Activated CD4-positive, alpha-beta memory T cell treated with anti-CD3 and anti-CD28 coated beads, Interleukin-2, amount 10 ng/mL, durations not matched to agents 7 days and 5 days (primary cell): ENCODE measurements at regions not wholly inside any gene's neighbourhood (a gene's known extent, or its start where the extent isn't known, plus 50 kb on each side); places are given as distances from the start of the nearest gene placed in this dataset.
"Not testable (repeated sequence)": the region's sequence is repeated elsewhere in the genome, so short reads cannot be mapped to it uniquely, and the experiment has no call there.

Experiments used
- CTCF ChIA-PET: fragments of 350-600 bp; sonication (Branson Sonifier 250); formaldehyde crosslinking; loops from one replicate; lab custom pipeline; 2021; ENCODE audit warnings: antibody characterized with exemption, inconsistent platforms; lab: Charles Lee
- POLR2A ChIA-PET: fragments of 350-600 bp; sonication (Branson Sonifier 250); formaldehyde crosslinking; loops from one replicate; lab custom pipeline; 2021; ENCODE audit warnings: antibody characterized with exemption; lab: Charles Lee
- DNase-seq: peaks from one replicate; pipeline ENCODE4 v3.0.0-alpha.2; 2020
- H3K27ac Mint-ChIP-seq: one replicate; pipeline ENCODE4 v1.8.0; 2021; ENCODE audit warnings: mild to moderate bottlenecking, mixed read lengths
- H3K27me3 Mint-ChIP-seq: one replicate; pipeline ENCODE4 v1.8.0; 2021; ENCODE audit warnings: mixed read lengths
- H3K36me3 Mint-ChIP-seq: one replicate; pipeline ENCODE4 v1.8.0; 2021; ENCODE audit warnings: low read depth, mixed read lengths
- H3K4me1 Mint-ChIP-seq: one replicate; pipeline ENCODE4 v1.8.0; 2021; ENCODE audit warnings: mixed read lengths
- H3K4me3 Mint-ChIP-seq: one replicate; pipeline ENCODE4 v1.8.0; 2021; ENCODE audit warnings: mild to moderate bottlenecking, mixed read lengths
- H3K9me3 Mint-ChIP-seq: one replicate; pipeline ENCODE4 v1.8.0; 2021; ENCODE audit warnings: mixed read lengths

DNA sequence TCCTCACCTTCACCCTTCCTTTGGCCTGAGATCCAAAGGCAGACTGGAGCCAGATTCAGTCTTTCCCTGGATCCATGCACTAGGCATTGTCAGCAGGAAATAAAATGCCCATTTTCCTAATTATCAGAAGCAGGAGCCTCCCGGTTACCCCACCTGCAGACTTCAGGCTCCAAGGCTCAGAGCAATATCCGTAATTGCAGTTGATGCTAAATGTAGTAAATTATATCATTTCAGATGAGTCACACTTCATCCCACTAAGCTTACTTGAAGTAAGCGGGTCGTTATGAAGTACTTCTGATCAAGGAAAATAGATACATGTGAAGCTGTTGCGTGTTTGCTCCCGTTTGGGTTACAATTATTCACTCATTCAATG is 110.7 kb upstream of the SFSWAP start:
- Mint-ChIP-seq H3K4me3 (no peak overlapping the region), H3K9me3 (peaks cover 2% of the 10 kb centered on the region), H3K36me3 (no peaks in the 10 kb centered on the region), H3K27me3 (no peaks in the 10 kb centered on the region), H3K27ac (no peak overlapping the region), H3K4me1 (peaks cover 48% of the 10 kb centered on the region)
- CTCF ChIA-PET: no interaction called here
- POLR2A ChIA-PET: no interaction called here
- no peak for DNase-seq

DNA sequence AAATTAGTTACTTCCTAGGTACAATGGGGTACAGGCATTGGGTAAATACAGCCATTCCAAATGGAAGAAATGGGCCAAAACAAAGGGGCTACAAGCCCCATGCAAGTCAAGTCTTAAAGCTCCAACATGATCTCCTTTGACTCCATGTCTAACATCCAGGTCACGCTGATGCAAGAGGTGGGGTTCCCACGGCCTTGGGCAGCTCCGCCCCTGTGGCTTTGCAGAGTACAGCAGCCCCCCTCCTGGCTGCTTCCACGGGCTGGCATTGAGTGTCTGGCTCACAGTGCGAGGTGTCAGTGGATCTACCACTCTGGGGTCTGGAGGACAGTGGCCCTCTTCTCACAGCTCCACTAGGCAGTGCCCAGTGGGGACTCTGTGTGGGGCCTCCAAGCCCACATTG is 109.4 kb upstream of the SFSWAP start:
- CTCF ChIA-PET, DNase-seq, H3K27me3 Mint-ChIP-seq, H3K9me3 Mint-ChIP-seq, H3K4me3 Mint-ChIP-seq, POLR2A ChIA-PET, H3K27ac Mint-ChIP-seq, H3K36me3 Mint-ChIP-seq: not testable (repeated sequence)
- H3K4me1 Mint-ChIP-seq: peaks cover 55% of the 10 kb centered on the region

DNA sequence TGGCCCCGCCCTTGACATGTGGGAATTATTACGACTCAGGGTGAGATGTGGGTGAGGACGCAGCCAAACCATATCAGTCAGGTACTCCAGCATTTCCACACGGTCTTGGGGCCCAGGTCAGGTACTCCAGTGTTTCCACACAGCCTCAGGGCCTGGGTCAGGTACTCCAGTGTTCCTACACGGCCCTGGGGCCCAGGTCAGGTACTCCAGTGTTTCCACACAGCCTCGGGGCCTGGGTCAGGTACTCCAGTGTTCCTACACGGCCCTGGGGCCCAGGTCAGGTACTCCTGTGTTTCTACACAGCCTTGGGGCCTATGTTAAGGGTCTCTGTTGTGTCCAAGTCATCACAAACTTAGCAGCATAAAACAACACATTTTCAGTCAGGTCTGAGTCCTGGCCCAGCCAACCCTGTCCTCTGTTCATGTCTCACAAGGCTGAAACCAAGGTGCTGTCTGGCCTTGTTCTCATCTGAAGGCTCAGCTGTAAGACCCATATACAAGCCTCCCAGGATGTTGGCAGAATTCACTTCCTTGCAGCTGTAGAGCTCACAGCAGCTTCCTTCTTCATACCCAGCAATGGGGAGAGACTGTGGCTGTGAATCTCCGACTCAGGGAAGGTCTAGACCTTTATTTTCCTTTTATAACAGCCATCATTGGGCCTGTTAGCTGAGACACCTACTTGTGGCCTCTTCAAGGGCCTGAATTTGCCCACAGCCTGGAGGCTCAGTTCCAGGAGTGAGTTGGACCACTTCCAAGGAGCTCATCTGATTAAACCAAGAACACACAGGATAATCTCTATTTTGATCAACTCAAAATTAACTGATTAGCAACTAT is 107.6 kb upstream of the SFSWAP start:
- peak overlapping the region; percentile 98 for H3K27ac Mint-ChIP-seq
- ChIA-PET POLR2A (interaction anchor here (0.7 to 4.9 kb wide), 7 partner anchors 10 to 113 kb away, joined by 3 to 16 read pairs (median 4); partner anchors contain the start of gene SFSWAP), CTCF (interaction anchor here (1.3 kb wide), 1 partner anchor 10 kb away, joined by 6 read pairs; no protein-coding TSS in a partner anchor)
- H3K27me3 Mint-ChIP-seq: no peaks in the 10 kb centered on the region
- H3K4me3 Mint-ChIP-seq: peak overlapping the region; percentile 54
- no peak for DNase-seq
- peaks cover 74% of the 10 kb centered on the region for H3K4me1 Mint-ChIP-seq
- H3K9me3 Mint-ChIP-seq: peaks cover 6% of the 10 kb centered on the region
- H3K36me3 Mint-ChIP-seq: peaks cover 10% of the 10 kb centered on the region

DNA sequence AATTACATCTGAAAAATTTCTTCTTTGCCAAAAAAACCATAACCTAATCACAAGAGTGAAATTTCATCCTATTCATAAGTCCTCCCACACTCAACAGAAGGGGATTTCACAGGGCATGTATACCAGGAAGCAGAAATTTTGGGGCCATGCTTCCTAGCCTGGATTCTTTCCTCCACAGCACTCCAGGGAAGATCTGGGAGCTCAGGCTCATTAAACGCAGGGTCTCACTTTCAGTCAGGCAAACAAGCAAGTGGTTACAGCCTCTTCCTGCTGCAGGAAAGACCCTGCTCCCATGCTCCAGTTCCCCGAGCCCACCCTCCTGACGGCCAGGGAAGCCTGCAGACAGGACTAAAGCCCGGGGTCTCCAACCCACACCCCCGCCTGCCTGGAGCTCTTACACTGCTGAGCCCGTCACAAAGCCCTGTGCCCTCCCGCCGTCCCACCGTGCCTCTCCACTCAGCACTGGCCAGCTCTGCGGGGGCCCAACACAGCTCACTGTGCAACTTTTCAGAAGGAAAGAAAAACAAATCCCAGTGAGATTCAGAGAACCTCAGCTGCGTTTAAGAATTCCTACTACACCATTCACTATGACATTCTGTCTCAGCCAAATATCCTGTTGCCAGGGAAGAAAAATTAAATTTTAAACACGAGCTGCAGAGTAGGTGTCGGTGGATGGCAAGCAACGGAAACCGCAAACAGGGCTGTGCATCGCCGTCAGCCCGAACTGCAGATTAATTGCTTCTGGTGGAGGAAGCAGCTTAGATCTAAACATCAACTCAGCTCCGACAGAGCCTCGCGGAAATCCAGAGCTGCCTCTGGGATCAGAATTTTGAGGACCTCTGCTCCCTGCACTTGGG is 106.7 kb upstream of the SFSWAP start:
- CTCF ChIA-PET: interaction anchor here (1.3 kb wide), 1 partner anchor 11 kb away, joined by 6 read pairs; no protein-coding TSS in a partner anchor
- peak; percentile 78 for DNase-seq
- Mint-ChIP-seq H3K4me1 (peaks cover 76% of the 10 kb centered on the region), H3K27ac (peak overlapping the region; percentile 98), H3K9me3 (peaks cover 6% of the 10 kb centered on the region), H3K27me3 (no peaks in the 10 kb centered on the region), H3K36me3 (peaks cover 10% of the 10 kb centered on the region), H3K4me3 (peak overlapping the region; percentile 54)
- POLR2A ChIA-PET: interaction anchor here (0.7 to 4.9 kb wide), 8 partner anchors 11 to 112 kb away, joined by 3 to 16 read pairs (median 4); partner anchors contain the start of gene SFSWAP

DNA sequence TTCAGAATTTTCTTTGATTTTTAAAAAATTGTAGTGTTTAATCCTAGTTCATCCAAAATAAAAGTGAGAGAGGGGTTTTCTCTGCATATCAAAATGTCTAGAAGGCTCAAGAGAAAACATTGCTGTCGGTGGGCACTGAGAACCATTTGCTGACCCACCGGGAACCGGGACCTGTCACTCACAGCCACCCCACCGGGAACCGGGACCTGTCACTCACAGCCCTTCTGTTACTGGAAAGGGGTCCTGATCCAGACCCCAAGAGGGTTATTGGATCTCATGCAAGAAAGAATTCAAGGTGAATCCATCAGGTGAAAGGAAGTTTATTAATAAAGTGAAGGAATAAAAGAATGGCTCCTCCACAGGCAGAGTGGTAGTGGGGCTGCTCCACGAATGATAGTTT is 106.0 kb upstream of the SFSWAP start:
- H3K27ac Mint-ChIP-seq: peak overlapping the region; percentile 98
- no peak for DNase-seq
- ChIA-PET POLR2A (interaction anchor here (0.9 to 4.9 kb wide), 5 partner anchors 12 to 106 kb away, joined by 3 to 16 read pairs (median 5); partner anchors contain the start of gene SFSWAP), CTCF (interaction anchor here (1.3 kb wide), 1 partner anchor 12 kb away, joined by 6 read pairs; no protein-coding TSS in a partner anchor)
- peaks cover 6% of the 10 kb centered on the region for H3K9me3 Mint-ChIP-seq
- no peak overlapping the region for H3K4me3 Mint-ChIP-seq
- H3K4me1 Mint-ChIP-seq: peaks cover 76% of the 10 kb centered on the region
- H3K27me3 Mint-ChIP-seq: no peaks in the 10 kb centered on the region
- H3K36me3 Mint-ChIP-seq: peaks cover 10% of the 10 kb centered on the region

DNA sequence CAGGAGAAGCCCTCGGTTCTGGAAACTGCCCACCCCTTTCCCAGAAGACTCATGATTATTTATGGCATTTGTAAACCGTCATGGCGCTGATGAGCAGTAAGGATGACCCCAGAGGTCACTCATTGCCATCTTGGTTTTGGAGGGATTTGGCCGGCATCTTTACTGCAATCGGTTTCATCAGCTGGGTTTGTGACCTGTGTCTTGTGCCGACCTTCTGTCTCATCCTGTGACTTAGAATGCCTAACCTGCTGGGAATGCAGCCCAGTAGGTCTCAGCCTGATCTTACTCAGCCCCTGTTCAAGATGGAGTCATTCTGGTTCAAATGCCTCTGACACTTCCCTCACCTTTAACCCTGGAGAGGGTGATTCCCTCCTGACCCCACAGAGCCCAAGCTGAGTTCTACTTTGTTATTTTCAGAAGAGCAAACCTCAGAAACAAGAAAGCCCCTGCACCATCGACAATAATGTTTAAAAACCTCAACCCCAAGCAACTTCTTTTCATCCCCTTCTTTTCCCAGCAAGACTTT is 105.5 kb upstream of the SFSWAP start:
- Mint-ChIP-seq H3K9me3 (peaks cover 6% of the 10 kb centered on the region), H3K36me3 (peaks cover 10% of the 10 kb centered on the region), H3K27ac (peak overlapping the region; percentile 98), H3K4me3 (no peak overlapping the region), H3K4me1 (peaks cover 76% of the 10 kb centered on the region), H3K27me3 (no peaks in the 10 kb centered on the region)
- no peak for DNase-seq
- POLR2A ChIA-PET: interaction anchor here (1.6 to 4.9 kb wide), 3 partner anchors 12 to 106 kb away, joined by 5 to 16 read pairs (median 15); partner anchors contain the start of gene SFSWAP
- CTCF ChIA-PET: no interaction called here

DNA sequence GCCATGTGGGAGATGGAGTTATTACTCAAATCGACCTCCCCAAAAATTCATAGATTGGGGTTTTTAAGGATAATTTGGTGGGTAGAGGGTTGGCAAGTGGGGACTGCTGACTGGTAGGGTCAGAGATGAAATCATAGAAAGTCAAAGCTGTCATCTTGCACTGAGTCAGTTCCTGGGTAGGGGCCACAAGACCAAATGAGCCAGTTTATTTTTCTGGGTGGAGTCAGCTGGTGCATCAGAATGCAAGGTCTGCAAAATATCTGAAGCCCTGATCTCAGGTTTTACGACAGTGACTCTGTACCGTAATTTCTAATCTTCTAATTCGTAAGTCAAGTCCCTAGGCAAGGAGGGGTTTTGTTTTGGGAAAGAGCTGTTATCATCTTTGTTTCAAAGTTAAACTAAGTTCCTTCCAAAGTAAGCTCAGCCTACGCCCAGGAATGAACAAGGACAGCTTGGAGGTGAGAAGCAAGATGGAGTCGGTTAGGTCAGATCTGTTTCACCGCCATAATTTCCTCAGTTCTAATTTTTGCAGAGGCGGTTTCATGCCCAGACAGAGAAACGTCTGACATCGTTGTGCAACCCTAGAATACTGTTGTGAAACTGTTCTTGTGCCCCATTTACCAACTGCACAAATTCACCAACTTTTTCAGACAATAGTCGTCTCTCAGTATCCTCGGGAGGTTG is 104.5 kb upstream of the SFSWAP start:
- Mint-ChIP-seq H3K36me3 (peaks cover 10% of the 10 kb centered on the region), H3K4me3 (peak overlapping the region; percentile 24), H3K4me1 (peaks cover 76% of the 10 kb centered on the region), H3K9me3 (peaks cover 6% of the 10 kb centered on the region), H3K27me3 (no peaks in the 10 kb centered on the region), H3K27ac (peak overlapping the region; percentile 98)
- peak; percentile 54 for DNase-seq
- CTCF ChIA-PET: interaction anchor here (1.2 kb wide), 1 partner anchor 14 kb away, joined by 4 read pairs; no protein-coding TSS in a partner anchor
- POLR2A ChIA-PET: interaction anchor here (0.8 to 4.9 kb wide), 3 partner anchors 9 to 105 kb away, joined by 4 to 16 read pairs (median 4); partner anchors contain the start of gene SFSWAP

DNA sequence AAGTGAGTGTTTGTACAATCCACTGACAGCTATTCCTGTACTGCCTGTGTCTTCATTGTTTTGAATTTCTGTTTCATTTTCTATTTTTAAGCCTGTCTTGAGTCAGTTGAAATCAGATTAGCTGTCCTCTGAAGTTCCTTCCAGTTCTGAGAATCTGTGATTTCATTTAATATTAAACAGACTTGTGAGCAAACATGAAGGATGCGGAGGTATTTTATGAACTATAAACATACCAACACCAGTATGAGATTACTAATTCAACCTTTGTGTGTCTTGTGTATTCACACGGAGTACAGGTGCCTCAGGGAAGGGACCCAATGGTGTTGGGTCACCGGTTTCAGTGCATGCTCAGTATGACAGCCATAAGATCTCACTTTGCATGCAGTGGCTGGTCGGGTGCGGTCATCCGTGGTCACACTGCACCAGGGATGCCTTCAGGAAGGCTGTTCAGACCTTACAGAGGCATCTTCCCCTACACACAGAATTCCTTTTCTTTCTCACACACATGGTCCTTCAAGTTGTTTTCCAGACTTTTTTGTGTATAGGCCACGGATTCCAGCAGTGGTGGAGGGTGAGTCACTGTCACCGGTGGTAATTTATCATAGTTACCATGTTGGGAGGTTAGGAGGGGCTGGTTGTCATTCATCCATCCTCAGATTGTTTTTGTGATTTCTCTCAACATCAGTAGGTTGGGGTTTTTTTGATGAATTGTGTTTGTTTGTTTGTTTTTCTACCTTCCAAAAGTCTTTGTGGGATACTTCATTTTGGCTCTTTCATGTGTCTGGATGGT is 103.0 kb upstream of the SFSWAP start:
- Mint-ChIP-seq H3K27ac (peak overlapping the region; percentile 98), H3K4me1 (peaks cover 69% of the 10 kb centered on the region), H3K27me3 (no peaks in the 10 kb centered on the region), H3K9me3 (peaks cover 3% of the 10 kb centered on the region), H3K36me3 (peaks cover 10% of the 10 kb centered on the region), H3K4me3 (peak overlapping the region; percentile 74)
- CTCF ChIA-PET: no interaction called here
- POLR2A ChIA-PET: interaction anchor here (0.8 to 4.9 kb wide), 2 partner anchors 15 to 103 kb away, joined by 3 to 16 read pairs; partner anchors contain the start of gene SFSWAP
- peak; percentile 47 for DNase-seq

DNA sequence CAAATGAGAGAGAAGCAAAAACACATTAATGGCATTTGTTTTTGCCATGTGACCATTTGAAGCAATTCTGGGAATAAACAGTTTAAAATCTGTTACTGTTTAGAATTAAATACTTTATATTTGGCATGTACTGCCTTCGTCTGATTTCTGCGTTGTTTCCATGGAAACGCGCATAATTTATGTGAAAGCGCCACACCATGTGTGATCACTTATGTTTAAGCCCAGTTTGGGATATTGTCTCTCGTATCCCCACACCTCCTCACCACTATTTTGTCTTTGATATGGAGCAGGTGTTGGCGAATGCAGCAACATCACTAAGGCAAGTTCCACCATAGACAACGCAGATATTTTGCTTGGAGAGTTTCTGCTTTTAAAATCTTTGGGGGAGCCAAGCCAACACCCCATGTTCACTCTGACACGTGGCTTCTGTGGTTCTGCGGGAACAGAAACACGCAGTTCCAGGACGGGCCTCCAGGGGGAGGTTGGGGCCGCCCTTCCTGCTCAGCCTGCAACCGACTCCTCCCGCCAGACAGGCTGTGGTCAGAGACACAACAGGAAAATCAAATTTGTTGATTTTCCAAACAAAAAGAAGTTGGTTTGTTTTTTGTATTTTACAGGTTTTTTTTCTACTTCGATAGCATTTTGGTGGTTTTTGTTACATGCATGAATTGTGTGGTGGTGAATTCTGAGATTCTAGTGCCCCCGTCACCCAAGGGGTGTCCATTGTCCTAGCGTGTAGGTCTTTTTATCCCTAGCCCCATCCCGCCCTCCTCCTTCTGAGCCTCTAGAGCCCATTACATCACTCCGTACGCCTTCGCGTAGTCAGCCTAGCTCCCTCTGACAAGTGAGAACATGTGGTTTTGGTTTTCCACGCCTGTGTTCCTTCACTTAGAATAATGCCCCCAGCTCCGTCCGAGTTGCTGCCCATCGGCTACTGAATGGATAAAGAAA is 101.9 kb upstream of the SFSWAP start:
- no peak overlapping the region for H3K4me3 Mint-ChIP-seq
- peak overlapping the region; percentile 98 for H3K27ac Mint-ChIP-seq
- H3K9me3 Mint-ChIP-seq: peaks cover 3% of the 10 kb centered on the region
- H3K4me1 Mint-ChIP-seq: peaks cover 58% of the 10 kb centered on the region
- H3K27me3 Mint-ChIP-seq: no peaks in the 10 kb centered on the region
- ChIA-PET CTCF (interaction anchor here (1.0 kb wide), 1 partner anchor 11 kb away, joined by 3 read pairs; no protein-coding TSS in a partner anchor), POLR2A (no interaction called here)
- peak; percentile 75 for DNase-seq
- peaks cover 10% of the 10 kb centered on the region for H3K36me3 Mint-ChIP-seq

DNA sequence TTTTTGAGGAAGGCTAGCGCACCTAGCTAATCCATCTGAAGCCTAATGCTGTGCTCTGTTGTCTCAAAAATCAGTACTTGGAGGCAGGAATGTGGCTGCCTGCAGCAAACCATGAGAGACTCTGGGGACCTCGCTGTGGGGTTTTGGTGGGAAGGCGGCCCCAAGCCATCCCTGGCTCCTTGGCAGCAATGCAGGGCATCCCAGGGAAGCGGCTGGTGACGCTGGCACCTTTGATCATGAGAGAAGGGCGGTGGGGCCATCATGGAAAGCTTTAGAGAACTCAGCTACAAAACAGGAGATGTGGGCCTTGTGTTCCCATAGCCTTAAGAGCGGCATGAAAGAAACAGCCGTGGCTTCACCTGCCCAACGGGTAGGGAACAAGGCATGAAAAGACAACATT is 101.1 kb upstream of the SFSWAP start:
- peaks cover 51% of the 10 kb centered on the region for H3K4me1 Mint-ChIP-seq

More for the DNA sequence above, 101.1 kb upstream of the SFSWAP start:
- Mint-ChIP-seq H3K4me3 (no peak overlapping the region), H3K27me3 (no peaks in the 10 kb centered on the region), H3K27ac (peak overlapping the region; percentile 14), H3K36me3 (peaks cover 10% of the 10 kb centered on the region), H3K9me3 (peaks cover 3% of the 10 kb centered on the region)
- CTCF ChIA-PET: interaction anchor here (1.0 kb wide), 1 partner anchor 10 kb away, joined by 3 read pairs; no protein-coding TSS in a partner anchor
- POLR2A ChIA-PET: no interaction called here
- DNase-seq: no peak
